Transverse colon (tissue), 4 donors: ENCODE measurements at regions not wholly inside any gene's neighbourhood (a gene's known extent, or its start where the extent isn't known, plus 50 kb on each side); places are given as distances from the start of the nearest gene placed in this dataset.

ENCODE experiments used
- EP300 ChIP-seq: sonication (generic); formaldehyde crosslinking; IDR thresholded peaks from one replicate; pipeline ENCODE4 v1.6.1; 2017; ENCODE audit warnings: antibody characterized with exemption, low read depth
- POLR2AphosphoS5 ChIP-seq, 3 donors: sonication (generic); formaldehyde crosslinking; IDR thresholded peaks; one replicate each; pipeline ENCODE4 v1.6.1; 2016; ENCODE audit warnings: antibody characterized with exemption in 3 of 3
- TF ChIP-seq, protein P1 (sequence below), 5 experiments: fragments of 200-600 bp in 3 of 5; fragments of 450-650 bp in 2 of 5; sonication (generic) in 3 of 5; IDR thresholded peaks; 1 replicate in 2 of 5; 2 replicates in 3 of 5; pipeline ENCODE4 v1.5.1; 2016 to 2017; ENCODE audit warnings: antibody characterized with exemption in 5 of 5, inconsistent platforms in 3 of 5, mild to moderate bottlenecking in 2 of 5, moderate library complexity in 1 of 5

DNA sequence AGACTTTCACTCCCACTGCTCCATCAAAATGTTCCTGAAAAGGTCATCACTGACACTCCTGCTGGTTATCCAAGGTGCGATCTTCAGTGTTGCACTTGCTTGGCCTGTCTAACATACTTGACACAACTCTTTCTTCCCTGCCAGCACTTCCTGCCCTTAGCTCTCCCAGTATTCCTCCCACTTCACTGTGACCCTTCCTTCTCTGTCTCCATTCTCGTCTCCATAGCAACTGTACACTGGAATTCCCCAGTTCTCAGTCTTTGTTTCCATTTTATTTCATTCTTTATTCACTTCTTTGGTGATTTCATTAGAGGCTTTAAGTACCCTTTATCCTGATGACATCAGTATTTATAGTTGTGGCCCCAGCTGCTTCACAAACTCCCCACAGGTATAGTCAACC lies 333.0 kb downstream of the IRS1 start:
- TF ChIP-seq EP300 (no peak), POLR2AphosphoS5 (IDR thresholded peaks at IDR 0.05) (no peak)
- TF ChIP-seq, protein P1, sequence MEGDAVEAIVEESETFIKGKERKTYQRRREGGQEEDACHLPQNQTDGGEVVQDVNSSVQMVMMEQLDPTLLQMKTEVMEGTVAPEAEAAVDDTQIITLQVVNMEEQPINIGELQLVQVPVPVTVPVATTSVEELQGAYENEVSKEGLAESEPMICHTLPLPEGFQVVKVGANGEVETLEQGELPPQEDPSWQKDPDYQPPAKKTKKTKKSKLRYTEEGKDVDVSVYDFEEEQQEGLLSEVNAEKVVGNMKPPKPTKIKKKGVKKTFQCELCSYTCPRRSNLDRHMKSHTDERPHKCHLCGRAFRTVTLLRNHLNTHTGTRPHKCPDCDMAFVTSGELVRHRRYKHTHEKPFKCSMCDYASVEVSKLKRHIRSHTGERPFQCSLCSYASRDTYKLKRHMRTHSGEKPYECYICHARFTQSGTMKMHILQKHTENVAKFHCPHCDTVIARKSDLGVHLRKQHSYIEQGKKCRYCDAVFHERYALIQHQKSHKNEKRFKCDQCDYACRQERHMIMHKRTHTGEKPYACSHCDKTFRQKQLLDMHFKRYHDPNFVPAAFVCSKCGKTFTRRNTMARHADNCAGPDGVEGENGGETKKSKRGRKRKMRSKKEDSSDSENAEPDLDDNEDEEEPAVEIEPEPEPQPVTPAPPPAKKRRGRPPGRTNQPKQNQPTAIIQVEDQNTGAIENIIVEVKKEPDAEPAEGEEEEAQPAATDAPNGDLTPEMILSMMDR (IDR thresholded peaks at IDR 0.05): no peak
